HL-60 (cell line): ENCODE measurements at regions not wholly inside any gene's neighbourhood (a gene's known extent, or its start where the extent isn't known, plus 50 kb on each side); places are given as distances from the start of the nearest gene placed in this dataset.
A peak's percentile ranks its signal among the peaks of the same experiment; 100 is the strongest.

Source experiments
- DNase-seq, 2 experiments: peaks; one replicate each; pipeline ENCODE4 v3.0.0-alpha.2; 2010 to 2020; ENCODE audit warnings: low read depth in 1 of 2, low spot score in 1 of 2
- H3K27ac ChIP-seq: fragments of 250-450 bp; sonication (Bioruptor Pico); replicated peaks from 2 replicates; pipeline ENCODE4 v1.5.1; 2020; ENCODE audit warnings: mild to moderate bottlenecking, moderate library complexity
- H3K27me3 ChIP-seq: fragments of 250-450 bp; sonication (Bioruptor Pico); 2 replicates; pipeline ENCODE4 v1.5.1; 2021; ENCODE audit warnings: mild to moderate bottlenecking, moderate library complexity; ENCODE audit not compliant: insufficient read depth, poor library complexity, severe bottlenecking
- H3K4me3 ChIP-seq: replicated peaks from 2 replicates; pipeline ENCODE4 v1.5.1; 2011; ENCODE audit warnings: mild to moderate bottlenecking, control low read depth, low read length; ENCODE audit not compliant: insufficient read depth
- CTCF ChIP-seq: IDR thresholded peaks from one replicate; pipeline ENCODE4 v1.5.1; 2011; ENCODE audit warnings: low read length, control low read depth, inconsistent platforms; ENCODE audit not compliant: insufficient read depth
- GABPA ChIP-seq: IDR thresholded peaks from 2 replicates; pipeline ENCODE4 v1.6.1; 2012; ENCODE audit warnings: low read depth
- POLR2AphosphoS5 ChIP-seq: IDR thresholded peaks from 2 replicates; pipeline ENCODE4 v1.6.1; 2012; ENCODE audit warnings: low read depth
- REST ChIP-seq: IDR thresholded peaks from 2 replicates; pipeline ENCODE4 v1.6.1; 2012; ENCODE audit warnings: low read depth; ENCODE audit not compliant: insufficient replicate concordance
- SPI1 ChIP-seq: IDR thresholded peaks from 2 replicates; pipeline ENCODE4 v1.6.1; 2012; ENCODE audit warnings: low read depth, mild to moderate bottlenecking, borderline replicate concordance

GRCh38 chr11:93084727-93085505, 112.9 kb downstream of the SLC36A4 start:
- no peak for TF ChIP-seq CTCF
- no peak for TF ChIP-seq POLR2AphosphoS5
- no peak for TF ChIP-seq GABPA
- no peak for TF ChIP-seq REST
- TF ChIP-seq SPI1 = no peak
- H3K27me3 ChIP-seq = peaks cover 3% of the 10 kb centered on the region
- no peak overlapping the region for H3K4me3 ChIP-seq
- H3K27ac ChIP-seq = no peak overlapping the region
- DNase-seq = no peak

DNA sequence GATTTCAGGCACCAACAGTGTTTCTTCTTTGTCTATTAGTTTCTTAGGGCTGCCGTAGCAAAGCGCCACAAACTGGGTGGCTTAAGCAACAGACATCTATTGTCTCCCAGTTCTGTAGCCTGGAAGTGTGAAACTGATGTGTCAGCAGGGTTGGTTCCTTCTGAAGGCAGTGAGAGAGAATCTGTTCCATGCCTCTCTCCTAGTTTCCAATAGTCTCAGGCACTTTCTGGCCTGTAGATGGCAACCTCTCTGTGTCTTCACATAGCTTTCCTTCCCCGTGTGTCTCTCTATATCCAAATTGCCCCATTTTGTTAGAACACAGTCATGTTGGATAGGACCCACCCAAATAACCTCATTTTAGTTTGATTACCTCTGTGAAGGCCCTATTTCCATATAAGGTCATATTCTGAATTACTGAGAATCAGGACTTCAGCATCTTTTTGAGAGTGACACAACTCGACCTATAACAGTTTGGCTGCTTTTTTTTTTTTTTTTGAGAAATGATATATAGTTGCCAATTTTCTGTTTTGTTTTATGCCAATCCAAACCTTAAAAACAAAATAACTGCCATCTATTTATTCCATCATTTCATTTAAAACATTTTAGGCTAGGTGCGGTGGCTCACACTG, 108.2 kb downstream of the SLC36A4 start:
- peaks cover 5% of the 10 kb centered on the region for H3K27me3 ChIP-seq
- peak; percentile 10 to 18 for DNase-seq
- H3K4me3 ChIP-seq = no peak overlapping the region
- TF ChIP-seq CTCF (peak; percentile 47), POLR2AphosphoS5 (no peak), GABPA (no peak), SPI1 (no peak)
- no peak overlapping the region for H3K27ac ChIP-seq
